Body of pancreas (tissue), 4 donors: ENCODE measurements at regions not wholly inside any gene's neighbourhood (a gene's known extent, or its start where the extent isn't known, plus 50 kb on each side); places are given as distances from the start of the nearest gene placed in this dataset.
"Not testable (repeated sequence)": the region's sequence is repeated elsewhere in the genome, so short reads cannot be mapped to it uniquely, and the experiment has no call there.

Source experiments
- POLR2A ChIP-seq, 3 donors: fragments of 450-650 bp; IDR thresholded peaks; one replicate each; pipeline ENCODE4 v1.6.1; 2016; ENCODE audit warnings: antibody characterized with exemption in 3 of 3, mild to moderate bottlenecking in 2 of 3
- TF ChIP-seq, protein P1 (sequence below), 7 experiments: fragments of 450-650 bp in 4 of 7; fragments of 200-600 bp in 3 of 7; sonication (generic) in 3 of 7; IDR thresholded peaks; one replicate each; pipeline ENCODE4 v1.5.1; 2016 to 2019; ENCODE audit warnings: antibody characterized with exemption in 7 of 7

DNA sequence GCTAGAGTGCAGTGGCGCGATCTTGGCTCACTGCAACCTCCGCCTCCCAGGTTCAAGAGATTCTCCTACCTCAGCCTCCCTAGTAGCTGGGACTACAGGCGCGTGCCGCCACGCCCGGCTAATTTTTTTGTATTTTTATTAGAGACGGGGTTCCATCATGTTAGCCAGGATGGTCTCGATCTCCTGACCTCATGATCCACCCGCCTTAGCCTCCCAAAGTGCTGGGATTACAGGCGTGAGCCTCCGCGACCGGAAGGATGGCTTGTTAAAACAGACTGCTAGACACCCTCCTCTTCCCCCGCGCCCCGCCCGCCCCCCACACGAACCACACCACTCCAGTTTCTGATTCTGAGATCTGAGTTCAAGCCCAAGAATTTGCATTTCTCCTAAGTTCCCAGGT is 71.2 kb upstream of the ZNF184 start:
- TF ChIP-seq, protein P1, sequence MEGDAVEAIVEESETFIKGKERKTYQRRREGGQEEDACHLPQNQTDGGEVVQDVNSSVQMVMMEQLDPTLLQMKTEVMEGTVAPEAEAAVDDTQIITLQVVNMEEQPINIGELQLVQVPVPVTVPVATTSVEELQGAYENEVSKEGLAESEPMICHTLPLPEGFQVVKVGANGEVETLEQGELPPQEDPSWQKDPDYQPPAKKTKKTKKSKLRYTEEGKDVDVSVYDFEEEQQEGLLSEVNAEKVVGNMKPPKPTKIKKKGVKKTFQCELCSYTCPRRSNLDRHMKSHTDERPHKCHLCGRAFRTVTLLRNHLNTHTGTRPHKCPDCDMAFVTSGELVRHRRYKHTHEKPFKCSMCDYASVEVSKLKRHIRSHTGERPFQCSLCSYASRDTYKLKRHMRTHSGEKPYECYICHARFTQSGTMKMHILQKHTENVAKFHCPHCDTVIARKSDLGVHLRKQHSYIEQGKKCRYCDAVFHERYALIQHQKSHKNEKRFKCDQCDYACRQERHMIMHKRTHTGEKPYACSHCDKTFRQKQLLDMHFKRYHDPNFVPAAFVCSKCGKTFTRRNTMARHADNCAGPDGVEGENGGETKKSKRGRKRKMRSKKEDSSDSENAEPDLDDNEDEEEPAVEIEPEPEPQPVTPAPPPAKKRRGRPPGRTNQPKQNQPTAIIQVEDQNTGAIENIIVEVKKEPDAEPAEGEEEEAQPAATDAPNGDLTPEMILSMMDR (IDR thresholded peaks at IDR 0.05) = not testable (repeated sequence)
- not testable (repeated sequence) for TF ChIP-seq POLR2A (IDR thresholded peaks at IDR 0.05)
